Neural cell (in vitro differentiated cells): ENCODE measurements at regions not wholly inside any gene's neighbourhood (a gene's known extent, or its start where the extent isn't known, plus 50 kb on each side); places are given as distances from the start of the nearest gene placed in this dataset.

Experiments used
- EP300 ChIP-seq: fragments of 450-650 bp; conservative IDR thresholded peaks from 2 replicates; pipeline ENCODE4 v1.6.1; 2014; ENCODE audit warnings: antibody characterized with exemption, mild to moderate bottlenecking, moderate library complexity; ENCODE audit not compliant: poor library complexity, severe bottlenecking
- EZH2 ChIP-seq: fragments of 200-600, 300-800 bp; shearing (Covaris generic), sonication (generic); IDR thresholded peaks from 2 replicates; pipeline ENCODE4 v1.6.1; 2014; ENCODE audit warnings: antibody characterized with exemption, low read length, borderline replicate concordance, mild to moderate bottlenecking; ENCODE audit not compliant: insufficient read depth, poor library complexity, severe bottlenecking
- REST ChIP-seq: IDR thresholded peaks from 2 replicates; pipeline ENCODE4 v1.6.1; 2012; ENCODE audit warnings: borderline replicate concordance
- TF ChIP-seq, protein P1 (sequence below): fragments of 450-650 bp; IDR thresholded peaks from 2 replicates; pipeline ENCODE4 v1.5.1; 2014; ENCODE audit warnings: antibody characterized with exemption, mild to moderate bottlenecking, moderate library complexity; ENCODE audit not compliant: poor library complexity, severe bottlenecking

DNA sequence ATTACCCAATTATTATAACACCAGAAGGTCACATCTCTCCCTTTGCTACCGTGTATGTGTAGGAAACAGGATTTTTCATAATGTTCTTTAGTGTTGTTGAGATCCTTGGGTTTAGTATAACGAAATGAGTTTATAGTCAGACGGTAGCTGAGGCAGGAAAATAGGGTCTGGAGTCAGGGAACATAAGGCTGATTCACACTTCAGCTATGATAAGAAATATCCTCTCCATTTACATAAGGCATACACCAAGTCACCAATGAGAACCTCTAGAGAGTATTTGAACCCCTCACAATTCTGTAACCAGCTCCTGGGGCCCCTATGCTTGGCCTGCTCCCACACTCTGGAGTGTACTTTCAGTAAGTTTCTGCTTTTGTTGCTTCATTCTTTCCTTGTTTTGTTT, 58.9 kb upstream of the ANKH start:
- TF ChIP-seq, protein P1, sequence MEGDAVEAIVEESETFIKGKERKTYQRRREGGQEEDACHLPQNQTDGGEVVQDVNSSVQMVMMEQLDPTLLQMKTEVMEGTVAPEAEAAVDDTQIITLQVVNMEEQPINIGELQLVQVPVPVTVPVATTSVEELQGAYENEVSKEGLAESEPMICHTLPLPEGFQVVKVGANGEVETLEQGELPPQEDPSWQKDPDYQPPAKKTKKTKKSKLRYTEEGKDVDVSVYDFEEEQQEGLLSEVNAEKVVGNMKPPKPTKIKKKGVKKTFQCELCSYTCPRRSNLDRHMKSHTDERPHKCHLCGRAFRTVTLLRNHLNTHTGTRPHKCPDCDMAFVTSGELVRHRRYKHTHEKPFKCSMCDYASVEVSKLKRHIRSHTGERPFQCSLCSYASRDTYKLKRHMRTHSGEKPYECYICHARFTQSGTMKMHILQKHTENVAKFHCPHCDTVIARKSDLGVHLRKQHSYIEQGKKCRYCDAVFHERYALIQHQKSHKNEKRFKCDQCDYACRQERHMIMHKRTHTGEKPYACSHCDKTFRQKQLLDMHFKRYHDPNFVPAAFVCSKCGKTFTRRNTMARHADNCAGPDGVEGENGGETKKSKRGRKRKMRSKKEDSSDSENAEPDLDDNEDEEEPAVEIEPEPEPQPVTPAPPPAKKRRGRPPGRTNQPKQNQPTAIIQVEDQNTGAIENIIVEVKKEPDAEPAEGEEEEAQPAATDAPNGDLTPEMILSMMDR, result no peak
- TF ChIP-seq EZH2 (no peak), EP300 (no peak), REST (no peak)
